ENCODE measurements at regions not wholly inside any gene's neighbourhood (a gene's known extent, or its start where the extent isn't known, plus 50 kb on each side); places are given as distances from the start of the nearest gene placed in this dataset.

- no peak for DNase-seq (ENCODE audit: low spot score)
Observed at GRCh38 chr3:72137865-72138861, 353.2 kb upstream of the PROK2 start.

- no peak for DNase-seq (ENCODE audit: low spot score)
Observed at GRCh38 chr3:72135636-72136035, 350.7 kb upstream of the PROK2 start.

- no peak for DNase-seq (ENCODE audit: low spot score)
Observed at GRCh38 chr3:72134989-72135451, 350.1 kb upstream of the PROK2 start.

GRCh38 chr3:72133329-72134011 lies 348.5 kb upstream of the PROK2 start:
- DNase-seq (ENCODE audit: low spot score): no peak

- no peak for DNase-seq (ENCODE audit: low spot score)
Observed at GRCh38 chr3:72131899-72132298, 347.0 kb upstream of the PROK2 start.

- no peak for DNase-seq (ENCODE audit: low spot score)
Observed at GRCh38 chr3:72130565-72130964, 345.6 kb upstream of the PROK2 start.

- no peak for DNase-seq (ENCODE audit: low spot score)
Observed at GRCh38 chr3:72129501-72130094, 344.6 kb upstream of the PROK2 start.

- no peak for DNase-seq (ENCODE audit: low spot score)
Observed at GRCh38 chr3:72128921-72129320, 344.0 kb upstream of the PROK2 start.

GRCh38 chr3:72127844-72128243 lies 342.9 kb upstream of the PROK2 start:
- no peak for DNase-seq (ENCODE audit: low spot score)

- no peak for DNase-seq (ENCODE audit: low spot score)
Observed at GRCh38 chr3:72127224-72127612, 342.3 kb upstream of the PROK2 start.

GRCh38 chr3:72126441-72127223 lies 341.7 kb upstream of the PROK2 start:
- DNase-seq (ENCODE audit: low spot score): no peak

- DNase-seq (ENCODE audit: low spot score): no peak
Observed at GRCh38 chr3:72123908-72124441, 339.0 kb upstream of the PROK2 start.

GRCh38 chr3:72120806-72121778 lies 336.1 kb upstream of the PROK2 start:
- DNase-seq (ENCODE audit: low spot score): no peak

- no peak for DNase-seq (ENCODE audit: low spot score)
Observed at GRCh38 chr3:72120039-72120438, 335.1 kb upstream of the PROK2 start.

- no peak for DNase-seq (ENCODE audit: low spot score)
Observed at GRCh38 chr3:72118628-72119027, 333.7 kb upstream of the PROK2 start.

GRCh38 chr3:72116226-72116625 lies 331.3 kb upstream of the PROK2 start:
- DNase-seq (ENCODE audit: low spot score): no peak

- no peak for DNase-seq (ENCODE audit: low spot score)
Observed at GRCh38 chr3:72115307-72115706, 330.4 kb upstream of the PROK2 start.

- DNase-seq (ENCODE audit: low spot score): no peak
Observed at GRCh38 chr3:72114773-72115172, 329.8 kb upstream of the PROK2 start.

GRCh38 chr3:72113964-72114363 lies 329.0 kb upstream of the PROK2 start:
- DNase-seq (ENCODE audit: low spot score): no peak

GRCh38 chr3:72113564-72113963 lies 328.6 kb upstream of the PROK2 start:
- no peak for DNase-seq (ENCODE audit: low spot score)
